ENCODE measurements at regions not wholly inside any gene's neighbourhood (a gene's known extent, or its start where the extent isn't known, plus 50 kb on each side); places are given as distances from the start of the nearest gene placed in this dataset.

GRCh38 chr16:85401917-85402766 lies 211.0 kb upstream of the GSE1 start:
- TF ChIP-seq POLR2AphosphoS5 (IDR thresholded peaks at IDR 0.05; ENCODE audit: low read depth, low read length): no peak
- TF ChIP-seq RXRA (IDR thresholded peaks at IDR 0.05; ENCODE audit: borderline replicate concordance, low read depth): no peak
- no peak for TF ChIP-seq CTCF (IDR thresholded peaks at IDR 0.05)
